T-helper 1 cell treated with Interleukin-12 subunit alpha and Interleukin-12 subunit beta and Interleukin-4 antibody, amounts not matched to agents 30 μg/mL and 1 μg/mL, for 36 hours (primary cell): ENCODE measurements at regions not wholly inside any gene's neighbourhood (a gene's known extent, or its start where the extent isn't known, plus 50 kb on each side); places are given as distances from the start of the nearest gene placed in this dataset.
"Not testable (repeated sequence)": the region's sequence is repeated elsewhere in the genome, so short reads cannot be mapped to it uniquely, and the experiment has no call there.

ENCODE experiments used
- H3K27ac Mint-ChIP-seq: one replicate; pipeline ENCODE4 v1.8.0; 2021; ENCODE audit warnings: mild to moderate bottlenecking, mixed read lengths
- H3K27me3 Mint-ChIP-seq: one replicate; pipeline ENCODE4 v1.8.0; 2021; ENCODE audit warnings: low read depth, mixed read lengths
- H3K36me3 Mint-ChIP-seq: one replicate; pipeline ENCODE4 v1.8.0; 2021; ENCODE audit warnings: low read depth, mixed read lengths
- H3K4me1 Mint-ChIP-seq: one replicate; pipeline ENCODE4 v1.8.0; 2021; ENCODE audit warnings: low read depth, mixed read lengths
- H3K4me3 Mint-ChIP-seq: one replicate; pipeline ENCODE4 v1.8.0; 2021; ENCODE audit warnings: mild to moderate bottlenecking, moderate library complexity, mixed read lengths
- H3K9me3 Mint-ChIP-seq: one replicate; pipeline ENCODE4 v1.8.0; 2021; ENCODE audit warnings: mixed read lengths

GRCh38 chr6:44760116-44760515 is 372.6 kb downstream of the CDC5L start:
- H3K27ac Mint-ChIP-seq, H3K27me3 Mint-ChIP-seq, H3K4me1 Mint-ChIP-seq, H3K36me3 Mint-ChIP-seq, H3K4me3 Mint-ChIP-seq: not testable (repeated sequence)
- H3K9me3 Mint-ChIP-seq = peaks cover 25% of the 10 kb centered on the region

- H3K27me3 Mint-ChIP-seq = no peaks in the 10 kb centered on the region
- H3K9me3 Mint-ChIP-seq = peaks cover 30% of the 10 kb centered on the region
- peaks cover 4% of the 10 kb centered on the region for H3K36me3 Mint-ChIP-seq
- no peak overlapping the region for H3K4me3 Mint-ChIP-seq
- no peaks in the 10 kb centered on the region for H3K4me1 Mint-ChIP-seq
- no peak overlapping the region for H3K27ac Mint-ChIP-seq
Measured at GRCh38 chr6:44761046-44761445, 373.5 kb downstream of the CDC5L start.

- Mint-ChIP-seq H3K27me3 (no peaks in the 10 kb centered on the region), H3K4me1 (no peaks in the 10 kb centered on the region), H3K27ac (no peak overlapping the region), H3K9me3 (peaks cover 33% of the 10 kb centered on the region), H3K36me3 (peaks cover 4% of the 10 kb centered on the region), H3K4me3 (no peak overlapping the region)
Measured at GRCh38 chr6:44762496-44762895, 375.0 kb downstream of the CDC5L start.

- no peak overlapping the region for H3K27ac Mint-ChIP-seq
- H3K4me1 Mint-ChIP-seq = no peaks in the 10 kb centered on the region
- no peaks in the 10 kb centered on the region for H3K27me3 Mint-ChIP-seq
- H3K9me3 Mint-ChIP-seq = peaks cover 3% of the 10 kb centered on the region
- H3K36me3 Mint-ChIP-seq = no peaks in the 10 kb centered on the region
- no peak overlapping the region for H3K4me3 Mint-ChIP-seq
Measured at GRCh38 chr6:44771647-44772415, 384.3 kb downstream of the CDC5L start.

GRCh38 chr6:44772838-44773237 is 385.3 kb downstream of the CDC5L start:
- H3K4me3 Mint-ChIP-seq = no peak overlapping the region
- H3K9me3 Mint-ChIP-seq = peaks cover 3% of the 10 kb centered on the region
- H3K4me1 Mint-ChIP-seq = no peaks in the 10 kb centered on the region
- no peaks in the 10 kb centered on the region for H3K36me3 Mint-ChIP-seq
- no peak overlapping the region for H3K27ac Mint-ChIP-seq
- H3K27me3 Mint-ChIP-seq = no peaks in the 10 kb centered on the region

GRCh38 chr6:44775121-44775520 is 387.6 kb downstream of the CDC5L start:
- H3K27ac Mint-ChIP-seq = no peak overlapping the region
- H3K36me3 Mint-ChIP-seq = peaks cover 2% of the 10 kb centered on the region
- no peaks in the 10 kb centered on the region for H3K27me3 Mint-ChIP-seq
- no peak overlapping the region for H3K4me3 Mint-ChIP-seq
- no peaks in the 10 kb centered on the region for H3K9me3 Mint-ChIP-seq
- H3K4me1 Mint-ChIP-seq = no peaks in the 10 kb centered on the region

- Mint-ChIP-seq H3K4me3 (no peak overlapping the region), H3K27me3 (no peaks in the 10 kb centered on the region)
Measured at GRCh38 chr6:44776344-44776743, 388.8 kb downstream of the CDC5L start.

GRCh38 chr6:44778513-44778912 is 391.0 kb downstream of the CDC5L start:
- H3K27me3 Mint-ChIP-seq = no peaks in the 10 kb centered on the region
- H3K9me3 Mint-ChIP-seq = no peaks in the 10 kb centered on the region
- peaks cover 2% of the 10 kb centered on the region for H3K36me3 Mint-ChIP-seq
- H3K27ac Mint-ChIP-seq = no peak overlapping the region
- H3K4me3 Mint-ChIP-seq = no peak overlapping the region
- H3K4me1 Mint-ChIP-seq = no peaks in the 10 kb centered on the region

More at GRCh38 chr6:44776344-44776743, 388.8 kb downstream of the CDC5L start:
- Mint-ChIP-seq H3K36me3 (peaks cover 2% of the 10 kb centered on the region), H3K9me3 (no peaks in the 10 kb centered on the region), H3K4me1 (no peaks in the 10 kb centered on the region), H3K27ac (no peak overlapping the region)
